Muscle layer of duodenum (tissue), 2 donors: ENCODE measurements at regions not wholly inside any gene's neighbourhood (a gene's known extent, or its start where the extent isn't known, plus 50 kb on each side); places are given as distances from the start of the nearest gene placed in this dataset.

Experiments
- H3K27ac ChIP-seq: one replicate; pipeline ENCODE4 v1.7.0; 2013; ENCODE audit warnings: mild to moderate bottlenecking, low read length
- H3K27me3 ChIP-seq: one replicate; pipeline ENCODE4 v1.7.0; 2013; ENCODE audit warnings: low read depth, mild to moderate bottlenecking, control low read depth, low read length
- H3K36me3 ChIP-seq, 2 donors: one replicate each; pipeline ENCODE4 v1.7.0; 2013; ENCODE audit warnings: low read length in 2 of 2, control low read depth in 1 of 2, mild to moderate bottlenecking in 1 of 2; ENCODE audit not compliant: insufficient read depth in 2 of 2, control insufficient read depth in 1 of 2
- H3K4me1 ChIP-seq, 2 donors: one replicate each; pipeline ENCODE4 v1.7.0; 2013; ENCODE audit warnings: low read length in 2 of 2, mild to moderate bottlenecking in 2 of 2, control low read depth in 1 of 2, moderate library complexity in 1 of 2; ENCODE audit not compliant: insufficient read depth in 2 of 2, control insufficient read depth in 1 of 2
- H3K4me3 ChIP-seq, 2 donors: one replicate each; pipeline ENCODE4 v1.7.0; 2013; ENCODE audit warnings: low read length in 2 of 2, low read depth in 1 of 2, mild to moderate bottlenecking in 1 of 2
- H3K9me3 ChIP-seq, 2 donors: one replicate each; pipeline ENCODE4 v1.7.0; 2013; ENCODE audit warnings: low read length in 2 of 2, control low read depth in 1 of 2, mild to moderate bottlenecking in 1 of 2; ENCODE audit not compliant: control insufficient read depth in 1 of 2
- donor health status: healthy.

DNA sequence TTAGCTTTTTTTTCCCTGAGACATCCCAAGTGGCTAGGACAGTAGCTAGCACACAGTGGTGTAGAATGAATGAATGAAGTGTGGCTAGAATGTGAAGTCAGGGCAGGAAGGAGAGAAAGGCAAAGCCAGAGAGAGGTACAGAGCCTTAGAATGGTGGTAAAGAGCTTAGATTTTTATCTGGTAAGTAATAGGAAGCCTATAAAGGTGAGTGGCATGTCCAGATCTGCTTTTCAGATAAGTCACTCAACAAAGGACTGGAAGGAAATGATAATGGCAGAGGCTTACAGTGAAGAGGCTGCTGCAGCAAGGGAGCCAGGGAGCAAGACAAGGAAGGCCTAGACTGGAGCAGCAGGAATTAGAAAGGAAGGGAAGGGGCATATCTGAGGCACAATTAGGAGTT is 96.0 kb upstream of the PRDM1 start:
- Histone ChIP-seq H3K9me3 (no peaks in the 10 kb centered on the region), H3K27ac (no peak overlapping the region), H3K4me1 (peaks cover 0 to 32% of the 10 kb centered on the region in 2 donors), H3K27me3 (peaks cover 37% of the 10 kb centered on the region), H3K36me3 (no peaks in the 10 kb centered on the region), H3K4me3 (no peak overlapping the region)

DNA sequence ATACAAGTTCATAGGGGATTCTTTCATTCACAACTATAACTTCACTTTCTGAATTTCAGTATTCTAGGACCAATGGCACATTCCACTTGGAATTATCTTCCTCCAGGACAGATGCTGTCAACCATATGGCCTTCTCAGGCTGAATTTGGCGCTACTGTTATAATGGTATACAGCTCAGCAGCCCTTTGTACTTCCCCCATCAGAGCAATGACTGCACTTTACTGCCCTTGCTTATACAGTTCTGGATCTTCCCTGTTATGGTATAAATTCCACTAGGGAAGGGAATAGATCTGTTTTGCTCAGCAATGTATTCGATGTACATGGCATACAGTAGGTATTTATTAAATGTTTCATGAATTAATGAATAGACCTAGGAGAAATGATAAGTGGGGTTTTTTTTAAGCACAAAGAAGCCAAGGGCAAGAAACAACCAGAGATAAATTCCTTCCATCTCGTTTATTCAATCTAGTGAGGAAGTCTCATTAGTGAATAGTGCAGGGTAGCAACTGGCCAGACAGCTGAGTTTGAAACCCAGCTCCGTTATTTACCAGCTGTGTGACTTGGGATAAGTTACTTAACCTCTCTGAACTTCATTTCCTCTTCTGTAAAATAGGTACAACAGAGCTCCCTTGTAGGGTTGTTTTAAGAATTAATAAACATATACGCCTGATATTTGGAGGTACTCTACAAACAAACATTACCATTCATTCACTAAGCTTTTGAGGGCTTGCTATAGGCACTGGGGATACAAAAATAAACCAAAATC is 97.1 kb upstream of the PRDM1 start:
- H3K36me3 ChIP-seq, result no peaks in the 10 kb centered on the region
- no peak overlapping the region for H3K27ac ChIP-seq
- H3K9me3 ChIP-seq, result no peaks in the 10 kb centered on the region
- no peak overlapping the region for H3K4me3 ChIP-seq
- H3K4me1 ChIP-seq, result peaks cover 0 to 26% of the 10 kb centered on the region in 2 donors
- H3K27me3 ChIP-seq, result peaks cover 38% of the 10 kb centered on the region

DNA sequence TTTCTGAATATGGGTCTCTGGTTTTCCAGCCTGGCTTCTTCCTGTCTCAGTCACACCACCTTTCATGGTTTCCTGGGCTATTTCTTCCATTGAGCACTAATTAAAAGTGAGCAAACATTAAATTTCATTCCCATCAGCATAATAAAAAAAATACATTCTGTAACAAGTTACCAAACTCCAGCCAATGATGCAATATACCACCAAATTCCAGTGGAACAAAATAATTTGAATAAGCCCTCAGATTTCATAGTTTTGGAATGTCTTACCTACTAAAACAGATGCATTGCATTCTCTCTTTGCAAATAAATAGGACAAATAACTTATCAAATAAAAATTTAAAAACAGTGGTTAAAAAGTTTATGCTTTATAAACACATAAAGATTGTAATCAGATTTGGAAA is 97.8 kb upstream of the PRDM1 start:
- no peak overlapping the region for H3K4me3 ChIP-seq
- no peak overlapping the region for H3K27ac ChIP-seq
- H3K27me3 ChIP-seq, result peaks cover 32% of the 10 kb centered on the region

DNA sequence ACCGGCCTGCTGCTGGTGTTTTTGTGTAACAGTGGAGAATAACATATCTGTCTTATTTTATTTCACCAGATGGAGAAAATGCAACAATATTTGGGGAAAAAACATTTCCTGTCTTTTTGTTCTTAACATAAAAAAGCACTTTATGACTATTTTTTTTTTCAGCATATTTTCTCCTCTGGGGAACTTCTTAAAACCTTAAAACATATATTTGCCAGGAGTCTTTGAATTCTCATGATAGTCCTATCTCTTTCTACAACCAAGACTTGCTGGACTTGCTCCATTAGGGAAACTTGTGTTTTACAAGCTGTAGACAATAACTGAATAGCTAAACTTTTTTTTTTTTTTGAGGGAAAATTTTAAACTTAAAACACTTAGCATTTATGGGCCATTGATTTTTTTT is 98.6 kb upstream of the PRDM1 start:
- Histone ChIP-seq H3K36me3 (no peaks in the 10 kb centered on the region), H3K27me3 (peaks cover 34% of the 10 kb centered on the region), H3K4me3 (no peak overlapping the region), H3K4me1 (peaks cover 0 to 17% of the 10 kb centered on the region in 2 donors), H3K27ac (no peak overlapping the region), H3K9me3 (no peaks in the 10 kb centered on the region)

More for the DNA sequence above, 97.8 kb upstream of the PRDM1 start:
- no peaks in the 10 kb centered on the region for H3K9me3 ChIP-seq
- H3K4me1 ChIP-seq, result peaks cover 0 to 25% of the 10 kb centered on the region in 2 donors
- no peaks in the 10 kb centered on the region for H3K36me3 ChIP-seq

DNA sequence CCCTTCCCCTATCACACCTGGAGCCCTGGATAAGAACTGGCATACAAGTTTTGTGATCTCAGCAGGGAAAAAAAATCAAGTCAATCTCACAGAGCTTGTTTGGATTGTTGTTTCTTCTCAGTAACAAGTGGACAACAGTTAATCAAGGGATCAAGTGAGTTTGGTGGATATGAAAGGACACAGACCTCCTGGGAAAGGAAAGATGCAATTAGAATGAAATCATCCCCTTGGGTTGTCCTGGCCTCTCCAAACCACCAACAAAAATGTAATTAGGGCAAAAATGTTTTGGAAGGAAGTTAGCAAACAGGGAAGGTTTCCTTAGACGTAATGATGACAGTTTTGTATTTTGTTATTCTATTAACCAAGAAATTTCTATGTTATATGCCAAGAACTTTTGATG is 99.1 kb upstream of the PRDM1 start:
- peaks cover 35% of the 10 kb centered on the region for H3K27me3 ChIP-seq

DNA sequence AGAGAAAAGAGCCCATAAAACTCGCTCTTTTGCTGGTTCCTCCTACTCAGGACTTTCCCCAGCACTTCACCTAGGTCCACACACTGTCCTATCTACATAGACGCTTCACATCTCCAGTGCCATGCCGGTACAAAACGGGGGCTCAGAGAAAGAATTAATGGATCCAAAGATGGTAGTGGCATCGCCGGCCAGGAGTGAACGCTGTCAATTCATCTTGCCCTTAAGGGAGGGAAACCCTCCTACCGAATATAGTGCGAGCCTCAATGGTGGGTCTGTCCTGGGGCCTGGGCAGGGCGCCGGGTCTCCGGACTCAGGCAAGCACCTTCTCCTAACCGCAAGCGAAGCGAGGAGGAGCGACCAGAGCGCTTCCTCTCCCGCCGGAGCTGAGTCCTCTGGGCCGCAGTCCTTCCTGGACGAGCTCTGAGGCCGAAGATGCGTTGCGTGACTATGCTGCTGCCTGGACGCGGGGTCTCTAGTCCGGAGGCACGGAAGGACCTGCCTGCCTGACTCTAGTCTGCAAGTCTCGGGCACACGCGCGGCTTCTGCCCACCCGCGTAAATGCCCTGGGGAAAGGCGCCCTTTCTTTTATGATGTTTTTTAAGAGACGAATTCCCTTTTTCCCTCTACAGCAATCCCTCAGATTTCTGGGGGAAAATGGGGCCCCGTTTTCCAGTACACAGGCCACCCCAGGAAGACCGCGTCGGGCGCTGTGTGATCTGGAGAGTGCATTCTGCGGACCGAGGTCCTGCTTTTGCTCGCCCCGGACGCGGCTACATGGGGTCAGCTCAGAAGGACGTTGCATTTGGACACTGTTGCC is 100.1 kb upstream of the PRDM1 start:
- H3K27ac ChIP-seq, result no peak overlapping the region
- H3K27me3 ChIP-seq, result peaks cover 43% of the 10 kb centered on the region
- no peaks in the 10 kb centered on the region for H3K9me3 ChIP-seq
- peak overlapping the region in 1 of 2 donors; percentile 46 for H3K4me3 ChIP-seq
- no peaks in the 10 kb centered on the region for H3K36me3 ChIP-seq
- H3K4me1 ChIP-seq, result peaks cover 0 to 20% of the 10 kb centered on the region in 2 donors

More for the DNA sequence above, 99.1 kb upstream of the PRDM1 start:
- Histone ChIP-seq H3K4me1 (peaks cover 0 to 14% of the 10 kb centered on the region in 2 donors), H3K4me3 (no peak overlapping the region), H3K9me3 (no peaks in the 10 kb centered on the region), H3K36me3 (no peaks in the 10 kb centered on the region), H3K27ac (no peak overlapping the region)

DNA sequence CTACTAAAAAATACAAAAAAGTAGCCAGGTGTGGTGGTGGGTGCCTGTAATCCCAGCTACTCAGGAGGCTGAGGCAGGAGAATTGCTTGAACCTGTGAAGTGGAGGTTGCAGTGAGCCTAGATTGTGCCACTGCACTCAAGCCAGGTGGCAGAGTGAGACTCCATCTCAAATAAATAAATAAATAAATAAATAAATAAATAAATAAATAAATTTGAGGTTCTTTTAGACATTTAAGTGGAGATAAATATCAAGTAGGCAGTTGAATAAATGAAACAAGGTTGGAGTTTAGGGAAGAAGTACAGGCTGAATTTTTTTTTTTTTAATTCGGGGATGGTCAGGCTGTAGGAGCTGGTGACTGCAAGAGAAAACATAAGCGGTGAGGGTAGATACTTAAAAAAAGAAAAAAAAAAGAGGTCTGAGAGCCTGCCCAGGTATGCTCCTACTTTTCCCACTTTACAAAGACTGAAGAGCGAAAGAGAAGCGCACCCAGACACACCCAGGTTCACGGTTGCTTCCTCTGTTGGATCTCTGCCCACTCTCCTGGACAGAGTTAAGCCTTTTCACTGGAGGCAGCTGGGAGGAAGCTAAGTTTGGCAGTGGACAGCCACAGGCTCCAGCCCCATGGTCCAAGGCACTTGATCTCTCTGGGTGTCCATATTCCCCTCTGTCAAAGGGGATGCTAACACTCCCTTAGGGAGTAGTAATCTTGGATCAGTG is 100.9 kb upstream of the PRDM1 start:
- Histone ChIP-seq H3K36me3 (no peaks in the 10 kb centered on the region), H3K27me3 (peaks cover 48% of the 10 kb centered on the region), H3K9me3 (no peaks in the 10 kb centered on the region), H3K4me1 (peaks cover 0 to 22% of the 10 kb centered on the region in 2 donors), H3K27ac (no peak overlapping the region), H3K4me3 (peak overlapping the region in 1 of 2 donors; percentile 46)

DNA sequence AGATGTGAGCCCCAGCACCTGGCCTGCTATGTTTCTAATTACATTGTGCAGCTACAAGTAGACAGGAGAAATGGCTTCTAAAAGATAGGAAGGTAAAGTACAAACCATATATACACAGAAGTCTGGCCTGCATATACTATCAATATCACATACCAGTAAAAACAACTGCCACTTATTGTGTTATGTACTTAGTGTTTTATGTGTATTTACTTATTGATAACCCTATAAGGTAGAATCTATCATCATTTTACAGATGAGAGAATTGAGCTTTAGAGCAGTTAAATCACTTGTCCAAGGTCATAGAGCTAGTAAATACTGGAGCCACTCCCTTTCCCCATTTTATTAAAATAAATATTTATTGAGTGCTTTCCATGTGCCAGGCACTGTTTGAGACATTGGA is 102.4 kb upstream of the PRDM1 start:
- H3K4me3 ChIP-seq, result no peak overlapping the region
- no peak overlapping the region for H3K27ac ChIP-seq
- H3K36me3 ChIP-seq, result no peaks in the 10 kb centered on the region
- H3K27me3 ChIP-seq, result peaks cover 48% of the 10 kb centered on the region
- H3K4me1 ChIP-seq, result peaks cover 0 to 22% of the 10 kb centered on the region in 2 donors
- H3K9me3 ChIP-seq, result no peaks in the 10 kb centered on the region

DNA sequence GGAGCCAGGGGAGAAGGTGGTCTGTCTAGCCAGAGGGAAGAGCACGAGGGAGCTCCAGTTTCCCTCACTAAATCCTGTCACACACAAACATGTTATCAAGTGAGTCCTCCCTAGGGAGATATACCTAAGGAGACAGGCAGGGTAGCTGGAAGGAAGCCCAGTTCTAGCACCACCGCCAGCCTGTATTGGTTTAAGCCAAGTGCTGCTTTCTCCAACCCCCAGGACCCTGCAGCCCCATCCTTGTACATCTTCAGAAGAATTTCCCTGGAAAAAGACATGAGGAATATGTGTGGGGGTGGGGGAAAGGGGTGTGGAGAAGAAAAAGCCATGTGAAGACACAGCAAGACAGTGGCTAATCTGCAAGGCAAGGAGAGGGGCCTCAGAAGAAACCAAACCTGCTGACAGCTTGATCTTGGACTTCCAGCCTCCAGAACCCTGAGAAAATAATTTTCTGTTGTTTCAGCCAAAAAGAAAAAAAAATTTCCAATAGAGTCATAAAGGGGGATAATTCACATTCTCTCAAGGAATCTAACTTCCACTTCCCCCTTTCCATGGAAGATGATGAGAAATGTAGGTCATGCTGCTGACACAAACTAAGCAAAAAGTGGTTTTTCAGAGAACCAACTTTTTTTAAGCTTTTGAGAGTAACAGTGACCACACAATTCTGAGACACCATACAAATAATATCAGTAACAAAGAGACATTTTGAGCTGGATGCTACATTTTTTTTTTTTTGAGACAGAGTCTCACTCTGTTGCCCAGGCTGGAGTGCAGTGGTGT is 103.2 kb upstream of the PRDM1 start:
- Histone ChIP-seq H3K27ac (no peak overlapping the region), H3K36me3 (no peaks in the 10 kb centered on the region), H3K9me3 (no peaks in the 10 kb centered on the region), H3K27me3 (peaks cover 48% of the 10 kb centered on the region), H3K4me3 (no peak overlapping the region), H3K4me1 (peaks cover 0 to 22% of the 10 kb centered on the region in 2 donors)

DNA sequence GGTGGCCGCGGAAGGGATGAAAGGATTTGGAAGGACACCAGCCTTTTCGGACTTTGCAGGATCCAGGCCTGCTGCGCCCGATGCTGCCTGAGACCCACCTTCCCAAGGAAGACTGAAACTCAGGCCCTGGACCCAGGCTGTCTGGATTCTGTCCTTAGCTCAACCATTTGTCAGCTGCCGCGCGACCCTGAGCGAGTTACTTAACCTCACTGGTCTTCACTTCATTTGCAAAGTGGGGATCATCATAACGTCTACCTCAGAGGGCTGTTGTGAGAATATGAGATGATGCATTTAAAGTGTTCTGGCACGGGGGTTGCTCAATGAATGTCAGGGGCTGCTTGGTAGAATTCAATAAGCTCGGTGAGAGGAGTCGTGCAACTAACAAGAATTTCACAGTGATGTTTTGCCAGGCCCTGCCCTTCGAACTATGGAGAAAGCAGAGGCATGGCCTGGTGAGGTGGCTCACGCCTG is 104.2 kb upstream of the PRDM1 start:
- peaks cover 0 to 22% of the 10 kb centered on the region in 2 donors for H3K4me1 ChIP-seq
- H3K9me3 ChIP-seq, result no peaks in the 10 kb centered on the region
- no peaks in the 10 kb centered on the region for H3K36me3 ChIP-seq
- H3K4me3 ChIP-seq, result peak overlapping the region in 1 of 2 donors; percentile 47
- no peak overlapping the region for H3K27ac ChIP-seq
- peaks cover 43% of the 10 kb centered on the region for H3K27me3 ChIP-seq
